Choroid plexus epithelial cell (primary cell): ENCODE measurements at regions not wholly inside any gene's neighbourhood (a gene's known extent, or its start where the extent isn't known, plus 50 kb on each side); places are given as distances from the start of the nearest gene placed in this dataset.

ENCODE experiments used
- DNase-seq: peaks from one replicate; pipeline ENCODE4 v3.0.0-alpha.2; 2010; ENCODE audit warnings: low read depth
- H3K4me3 ChIP-seq: 2 replicates; pipeline ENCODE4 v1.5.1; 2011; ENCODE audit warnings: low read depth, mild to moderate bottlenecking, control low read depth, low read length, moderate library complexity
- TF ChIP-seq, protein P1 (sequence below): conservative IDR thresholded peaks from 2 replicates; pipeline ENCODE4 v1.5.1; 2011; ENCODE audit warnings: low read depth, mild to moderate bottlenecking, control low read depth, inconsistent platforms, low read length, moderate library complexity

DNA sequence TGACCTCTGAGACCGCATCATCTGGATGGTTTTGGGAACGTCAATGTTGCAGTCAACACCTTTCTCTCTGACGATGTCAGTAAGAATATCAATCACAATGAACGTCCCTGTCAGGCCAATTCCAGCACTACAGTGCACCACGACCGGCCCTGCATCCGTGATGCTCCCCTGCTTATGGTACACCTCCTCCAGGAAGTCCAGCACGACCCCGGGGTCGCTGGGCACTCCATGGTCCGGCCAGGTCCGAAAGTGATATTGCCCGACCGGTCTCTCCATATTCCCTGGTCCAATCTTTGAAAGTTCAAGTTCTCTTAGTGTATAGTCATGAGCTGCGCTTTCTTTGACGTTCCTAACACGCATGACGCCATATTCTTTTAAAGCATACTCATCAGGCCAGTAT is 203.6 kb upstream of the PRDM9 start:
- DNase-seq: no peak
- TF ChIP-seq, protein P1, sequence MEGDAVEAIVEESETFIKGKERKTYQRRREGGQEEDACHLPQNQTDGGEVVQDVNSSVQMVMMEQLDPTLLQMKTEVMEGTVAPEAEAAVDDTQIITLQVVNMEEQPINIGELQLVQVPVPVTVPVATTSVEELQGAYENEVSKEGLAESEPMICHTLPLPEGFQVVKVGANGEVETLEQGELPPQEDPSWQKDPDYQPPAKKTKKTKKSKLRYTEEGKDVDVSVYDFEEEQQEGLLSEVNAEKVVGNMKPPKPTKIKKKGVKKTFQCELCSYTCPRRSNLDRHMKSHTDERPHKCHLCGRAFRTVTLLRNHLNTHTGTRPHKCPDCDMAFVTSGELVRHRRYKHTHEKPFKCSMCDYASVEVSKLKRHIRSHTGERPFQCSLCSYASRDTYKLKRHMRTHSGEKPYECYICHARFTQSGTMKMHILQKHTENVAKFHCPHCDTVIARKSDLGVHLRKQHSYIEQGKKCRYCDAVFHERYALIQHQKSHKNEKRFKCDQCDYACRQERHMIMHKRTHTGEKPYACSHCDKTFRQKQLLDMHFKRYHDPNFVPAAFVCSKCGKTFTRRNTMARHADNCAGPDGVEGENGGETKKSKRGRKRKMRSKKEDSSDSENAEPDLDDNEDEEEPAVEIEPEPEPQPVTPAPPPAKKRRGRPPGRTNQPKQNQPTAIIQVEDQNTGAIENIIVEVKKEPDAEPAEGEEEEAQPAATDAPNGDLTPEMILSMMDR: no peak
- no peak overlapping the region for H3K4me3 ChIP-seq

DNA sequence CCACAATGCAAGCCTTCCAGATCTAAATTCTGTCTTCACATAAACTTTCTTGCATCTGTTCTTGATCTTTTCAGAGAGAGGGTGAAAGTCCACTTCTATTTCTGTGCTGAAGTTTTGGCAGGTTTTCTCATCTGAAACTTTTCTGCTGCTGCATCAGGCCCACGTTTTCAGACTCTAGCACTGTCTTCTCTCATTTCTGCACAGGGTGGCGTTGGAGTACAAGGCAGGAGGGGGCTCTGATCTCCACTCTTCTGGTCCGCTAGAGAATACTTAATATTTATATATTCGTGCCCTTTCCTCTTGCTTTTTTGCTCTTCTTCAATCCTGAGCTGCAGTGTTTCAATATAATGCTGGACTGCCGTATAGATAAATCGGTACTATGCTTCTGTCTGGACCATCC is 204.0 kb upstream of the PRDM9 start:
- no peak overlapping the region for H3K4me3 ChIP-seq
- DNase-seq: no peak
- TF ChIP-seq, protein P1: no peak

DNA sequence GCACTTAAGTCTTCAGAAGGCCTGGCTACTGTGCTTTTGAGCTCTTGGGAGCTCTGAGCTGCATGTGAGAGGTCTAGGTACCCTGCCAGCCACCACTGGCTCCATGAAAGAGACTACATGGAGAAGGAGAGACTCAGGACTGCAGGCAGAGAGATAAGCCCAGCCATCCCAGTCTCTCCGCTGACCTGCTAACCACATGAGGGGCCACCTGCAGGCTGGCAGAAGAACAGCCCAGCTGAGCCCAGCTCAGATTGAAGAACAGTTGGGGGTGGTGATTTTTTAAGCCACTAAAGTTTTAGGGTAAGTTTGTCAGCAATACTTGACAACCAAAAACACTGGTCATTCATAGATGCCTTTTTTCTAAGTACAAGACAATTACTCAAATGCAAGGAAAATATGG is 205.0 kb upstream of the PRDM9 start:
- no peak overlapping the region for H3K4me3 ChIP-seq
- TF ChIP-seq, protein P1: no peak
- no peak for DNase-seq

DNA sequence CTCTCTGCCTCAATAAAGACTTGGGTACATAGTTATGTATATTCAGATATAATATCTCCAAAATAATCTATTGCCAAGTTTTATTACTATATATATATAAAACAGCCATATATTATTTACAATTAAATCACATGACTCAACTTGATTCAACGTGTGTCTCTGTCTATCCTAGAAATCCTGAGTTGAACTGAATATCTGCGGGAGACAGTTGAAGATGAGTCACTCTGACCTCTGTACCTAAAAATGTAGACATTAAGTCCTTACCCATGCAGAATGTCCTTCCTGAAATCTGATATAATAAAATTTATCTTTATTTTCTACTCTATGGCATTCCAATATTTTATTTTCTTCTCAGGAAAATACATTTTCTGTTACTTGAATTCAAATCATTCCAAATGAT is 218.2 kb upstream of the PRDM9 start:
- H3K4me3 ChIP-seq: no peak overlapping the region
- TF ChIP-seq, protein P1: no peak
- no peak for DNase-seq

DNA sequence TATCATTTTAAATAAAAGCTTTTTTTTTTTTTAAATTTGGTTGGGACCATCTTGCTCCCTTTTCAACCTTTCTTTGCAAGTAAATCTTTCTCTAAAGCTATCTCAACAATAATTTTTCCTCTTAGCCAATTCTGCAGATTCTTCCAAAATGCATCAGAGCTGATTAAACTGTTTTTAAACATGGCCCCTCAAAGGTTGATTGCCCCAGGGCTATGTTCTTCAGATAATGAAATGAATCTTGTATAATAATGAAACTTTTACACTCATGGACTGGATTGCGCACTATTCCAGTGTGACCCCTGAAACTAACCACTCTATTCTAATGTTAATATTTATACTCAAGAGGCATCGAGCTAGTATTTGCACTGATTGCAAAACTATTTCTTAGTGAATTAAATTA is 222.8 kb upstream of the PRDM9 start:
- no peak for DNase-seq
- no peak overlapping the region for H3K4me3 ChIP-seq
- TF ChIP-seq, protein P1: no peak

DNA sequence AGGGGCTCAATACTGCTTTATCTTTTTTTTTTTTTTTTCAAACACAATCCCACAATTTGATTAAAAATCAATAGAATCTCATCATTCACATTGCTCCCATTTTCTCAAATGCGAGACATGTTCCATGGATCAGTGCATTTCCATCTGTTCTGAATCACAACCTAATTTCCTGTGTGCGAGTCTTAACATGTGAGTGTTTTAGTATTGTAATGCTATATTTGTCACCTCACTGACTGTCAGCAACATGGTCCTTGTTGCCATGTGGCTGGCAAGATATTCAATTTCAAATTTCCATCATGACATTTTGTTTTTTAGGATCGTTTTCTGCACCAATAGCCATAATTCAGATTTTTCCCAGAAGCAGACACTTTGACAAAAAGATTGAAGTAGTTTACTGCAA is 233.2 kb upstream of the PRDM9 start:
- TF ChIP-seq, protein P1: no peak
- no peak overlapping the region for H3K4me3 ChIP-seq
- DNase-seq: no peak

DNA sequence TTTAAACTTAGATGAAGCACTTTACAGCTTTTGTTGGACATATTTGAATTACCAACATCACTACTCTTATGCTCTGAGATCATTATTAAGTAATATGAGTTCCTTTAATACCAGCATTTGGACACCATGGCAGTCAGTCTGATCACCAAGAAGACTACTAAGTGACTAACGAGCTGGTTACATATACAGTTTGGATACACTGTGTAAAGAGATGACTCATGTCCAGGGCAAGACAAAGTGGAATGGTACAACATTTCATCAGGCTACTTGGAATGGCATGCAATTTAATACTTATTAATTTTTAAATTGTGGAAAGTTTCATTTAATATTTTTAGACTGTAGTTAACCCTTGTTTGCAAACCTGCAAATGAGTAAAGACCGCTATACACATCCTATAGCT is 237.4 kb upstream of the PRDM9 start:
- DNase-seq: no peak
- TF ChIP-seq, protein P1: no peak
- no peak overlapping the region for H3K4me3 ChIP-seq
